GM18873 (cell line): ENCODE measurements at regions not wholly inside any gene's neighbourhood (a gene's known extent, or its start where the extent isn't known, plus 50 kb on each side); places are given as distances from the start of the nearest gene placed in this dataset.

Experiments
- ATAC-seq: cut with Tn5 transposase; IDR thresholded peaks from one replicate; pipeline ENCODE4 v1.9.1; 2021; ENCODE audit warnings: mild to moderate bottlenecking, moderate library complexity, moderate number of reproducible peaks; ENCODE audit not compliant: unreplicated experiment, low FRiP score

- ATAC-seq = no peak
These were observed 83.2 kb downstream of the DIRAS2 start for GRCh38 chr9:90559075-90560073.
